Left lung (tissue), 4 donors: ENCODE measurements at regions not wholly inside any gene's neighbourhood (a gene's known extent, or its start where the extent isn't known, plus 50 kb on each side); places are given as distances from the start of the nearest gene placed in this dataset.

Experiments used
- ATAC-seq: fragments of 200-7000 bp; cut with Tn5 transposase; one replicate; pipeline ENCODE4 v1.9.1; 2020; ENCODE audit warnings: moderate library complexity
- DNase-seq, 4 donors: peaks; one replicate each; pipeline ENCODE4 v3.0.0-alpha.2; 2013 to 2020
- H3K27ac ChIP-seq, 2 donors: fragments of 200-600 bp; sonication (generic) in 1 of 2; one replicate each; pipeline versions ENCODE4 v1.5.0 to v1.8.0; 2020 to 2021
- H3K27me3 ChIP-seq, 2 donors: fragments of 200-600 bp; sonication (generic) in 1 of 2; one replicate each; pipeline versions ENCODE4 v1.5.0 to v1.8.0; 2020 to 2021
- H3K36me3 ChIP-seq, 2 donors: fragments of 200-600 bp; sonication (generic) in 1 of 2; one replicate each; pipeline versions ENCODE4 v1.5.0 to v1.8.0; 2020 to 2021
- H3K4me1 ChIP-seq, 2 donors: fragments of 200-600 bp; one replicate each; pipeline ENCODE4 v1.8.0; 2021
- H3K4me3 ChIP-seq, 2 donors: fragments of 200-600 bp; sonication (generic) in 1 of 2; one replicate each; pipeline versions ENCODE4 v1.5.0 to v1.8.0; 2020 to 2021; ENCODE audit warnings: mild to moderate bottlenecking in 1 of 2
- H3K9me3 ChIP-seq, 2 donors: fragments of 200-600 bp; sonication (generic) in 1 of 2; one replicate each; pipeline versions ENCODE4 v1.5.0 to v1.8.0; 2020 to 2021
- CTCF ChIP-seq, 2 donors: fragments of 200-600 bp; sonication (generic) in 1 of 2; IDR thresholded peaks; one replicate each; pipeline versions ENCODE4 v1.5.0 to v1.8.0; 2021; ENCODE audit warnings: antibody characterized with exemption in 2 of 2
- intact Hi-C, 2 donors: fragments of 100-400 bp; cut with DNase I; formaldehyde crosslinking; loops; one replicate each; pipeline versions ENCODE4 v1.11.2 to v1.14.2; 2022
- donor health status: DM: no; HTN: yes; CAD: no.
- donor health status: DM: no; HTN: no; CAD: no.

GRCh38 chr2:58483307-58483706 lies 242.2 kb upstream of the FANCL start:
- TF ChIP-seq CTCF (IDR thresholded peaks at IDR 0.05): no peak
- DNase-seq (no peak), ATAC-seq (peak; percentile 67)
- Histone ChIP-seq H3K4me1 (no peaks in the 10 kb centered on the region), H3K27ac (no peak overlapping the region), H3K9me3 (peaks cover 0 to 9% of the 10 kb centered on the region in 2 donors), H3K27me3 (no peaks in the 10 kb centered on the region), H3K4me3 (no peak overlapping the region), H3K36me3 (no peaks in the 10 kb centered on the region)
- intact Hi-C loops: no loop called here

GRCh38 chr2:58481670-58482069 lies 240.5 kb upstream of the FANCL start:
- Histone ChIP-seq H3K27me3 (no peaks in the 10 kb centered on the region), H3K9me3 (peaks cover 0 to under 1% of the 10 kb centered on the region in 2 donors), H3K4me1 (no peaks in the 10 kb centered on the region), H3K36me3 (no peaks in the 10 kb centered on the region), H3K4me3 (no peak overlapping the region), H3K27ac (no peak overlapping the region)
- ATAC-seq (no peak), DNase-seq (no peak)
- TF ChIP-seq CTCF (IDR thresholded peaks at IDR 0.05): no peak
- intact Hi-C loops: no loop called here

GRCh38 chr2:58480141-58480540 lies 239.0 kb upstream of the FANCL start:
- no peaks in the 10 kb centered on the region for H3K27me3 ChIP-seq
- no peak overlapping the region for H3K27ac ChIP-seq
- no peaks in the 10 kb centered on the region for H3K4me1 ChIP-seq
- intact Hi-C loops: no loop called here
- no peak for TF ChIP-seq CTCF (IDR thresholded peaks at IDR 0.05)
- DNase-seq (no peak), ATAC-seq (no peak)
- no peak overlapping the region for H3K4me3 ChIP-seq
- H3K36me3 ChIP-seq: no peaks in the 10 kb centered on the region
- H3K9me3 ChIP-seq: no peaks in the 10 kb centered on the region

DNA sequence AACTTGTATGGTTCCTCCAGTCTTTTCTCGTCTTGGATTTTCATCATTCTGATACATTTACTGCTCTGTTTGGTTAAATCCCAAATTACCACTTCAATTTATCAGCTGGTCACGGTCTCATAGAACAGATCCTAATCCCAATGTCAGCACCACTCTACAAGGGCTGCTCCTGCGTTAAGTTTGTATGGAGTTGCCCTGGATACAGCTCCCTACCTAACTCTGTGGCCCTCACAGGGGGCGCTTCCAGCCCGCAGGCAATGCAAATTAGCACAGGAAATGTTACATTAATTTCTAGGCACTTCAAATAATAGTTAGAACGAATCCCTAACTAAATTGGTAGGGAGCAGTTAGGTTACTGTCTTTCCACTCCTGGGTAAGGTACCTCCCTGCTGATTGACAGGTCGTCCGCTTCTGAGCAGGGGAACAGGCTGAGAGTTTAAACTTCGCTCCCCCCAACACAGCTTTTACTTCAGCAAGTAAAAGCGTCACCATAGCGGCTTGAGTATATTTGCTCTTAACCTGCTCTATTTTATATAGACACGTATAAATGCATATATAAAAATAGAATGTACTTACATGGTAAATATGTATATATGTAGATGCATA lies 238.5 kb upstream of the FANCL start:
- ATAC-seq (no peak), DNase-seq (no peak)
- Histone ChIP-seq H3K27ac (no peak overlapping the region), H3K4me1 (no peaks in the 10 kb centered on the region), H3K4me3 (no peak overlapping the region), H3K9me3 (no peaks in the 10 kb centered on the region), H3K36me3 (no peaks in the 10 kb centered on the region), H3K27me3 (no peaks in the 10 kb centered on the region)
- intact Hi-C loops: no loop called here
- TF ChIP-seq CTCF (IDR thresholded peaks at IDR 0.05): no peak

- Histone ChIP-seq H3K4me3 (no peak overlapping the region), H3K36me3 (no peaks in the 10 kb centered on the region), H3K9me3 (no peaks in the 10 kb centered on the region), H3K4me1 (no peaks in the 10 kb centered on the region), H3K27ac (no peak overlapping the region), H3K27me3 (no peaks in the 10 kb centered on the region)
- ATAC-seq (no peak), DNase-seq (no peak)
- TF ChIP-seq CTCF (IDR thresholded peaks at IDR 0.05): no peak
- intact Hi-C loops: no loop called here
Measured at GRCh38 chr2:58476556-58476955, 235.4 kb upstream of the FANCL start.
